Ascending aorta (tissue), 2 donors: ENCODE measurements at regions not wholly inside any gene's neighbourhood (a gene's known extent, or its start where the extent isn't known, plus 50 kb on each side); places are given as distances from the start of the nearest gene placed in this dataset.

Experiments used
- DNase-seq, 2 donors: peaks; one replicate each; pipeline ENCODE4 v3.0.0-alpha.2; 2019; ENCODE audit warnings: low spot score in 2 of 2
- H3K27ac ChIP-seq, 2 donors: fragments of 200-600 bp; sonication (generic); one replicate each; pipeline ENCODE4 v1.5.1; 2016 to 2017; ENCODE audit warnings: mild to moderate bottlenecking in 1 of 2
- H3K27me3 ChIP-seq: fragments of 200-600 bp; sonication (generic); one replicate; pipeline ENCODE4 v1.5.1; 2017
- H3K36me3 ChIP-seq, 2 donors: fragments of 200-600 bp; sonication (generic); one replicate each; pipeline ENCODE4 v1.5.1; 2016
- H3K4me1 ChIP-seq, 2 donors: fragments of 200-600 bp; sonication (generic); one replicate each; pipeline ENCODE4 v1.5.1; 2016 to 2017; ENCODE audit warnings: mild to moderate bottlenecking in 1 of 2
- H3K4me3 ChIP-seq, 2 donors: fragments of 200-600 bp; sonication (generic); one replicate each; pipeline ENCODE4 v1.5.1; 2016 to 2017; ENCODE audit warnings: mild to moderate bottlenecking in 1 of 2
- H3K9me3 ChIP-seq, 2 donors: fragments of 200-600 bp; sonication (generic); one replicate each; pipeline ENCODE4 v1.5.1; 2016
- CTCF ChIP-seq, 3 experiments: fragments of 200-600 bp in 2 of 3; fragments of 450-650 bp in 1 of 3; sonication (generic) in 2 of 3; IDR thresholded peaks; one replicate each; pipeline ENCODE4 v1.5.1; 2016 to 2019; ENCODE audit warnings: antibody characterized with exemption in 3 of 3, mild to moderate bottlenecking in 1 of 3, moderate library complexity in 1 of 3
- intact Hi-C: fragments of 100-400 bp; cut with DNase I; formaldehyde crosslinking; loops from one replicate; pipeline ENCODE4 v1.15.1; 2023

GRCh38 chr9:78786794-78787193, 489.9 kb downstream of the PSAT1 start:
- H3K4me1 ChIP-seq, result no peaks in the 10 kb centered on the region
- no peak for TF ChIP-seq CTCF (IDR thresholded peaks at IDR 0.05)
- no peaks in the 10 kb centered on the region for H3K9me3 ChIP-seq
- no peaks in the 10 kb centered on the region for H3K27me3 ChIP-seq
- H3K36me3 ChIP-seq, result no peaks in the 10 kb centered on the region
- no peak overlapping the region for H3K4me3 ChIP-seq
- DNase-seq, result no peak
- no peak overlapping the region for H3K27ac ChIP-seq
- intact Hi-C loops, result no loop called here

- intact Hi-C loops, result no loop called here
- no peaks in the 10 kb centered on the region for H3K9me3 ChIP-seq
- no peaks in the 10 kb centered on the region for H3K27me3 ChIP-seq
- H3K36me3 ChIP-seq, result no peaks in the 10 kb centered on the region
- no peak overlapping the region for H3K27ac ChIP-seq
- no peak for DNase-seq
- H3K4me3 ChIP-seq, result no peak overlapping the region
- TF ChIP-seq CTCF (IDR thresholded peaks at IDR 0.05), result no peak
- H3K4me1 ChIP-seq, result no peaks in the 10 kb centered on the region
These were observed 491.2 kb downstream of the PSAT1 start for GRCh38 chr9:78788101-78788500.

GRCh38 chr9:78791779-78792178, 494.9 kb downstream of the PSAT1 start:
- no peak for DNase-seq
- Histone ChIP-seq H3K27me3 (no peaks in the 10 kb centered on the region), H3K27ac (no peak overlapping the region), H3K36me3 (no peaks in the 10 kb centered on the region), H3K4me3 (no peak overlapping the region), H3K9me3 (no peaks in the 10 kb centered on the region), H3K4me1 (no peaks in the 10 kb centered on the region)
- intact Hi-C loops, result no loop called here
- TF ChIP-seq CTCF (IDR thresholded peaks at IDR 0.05), result no peak

- DNase-seq, result no peak
- no peak overlapping the region for H3K4me3 ChIP-seq
- H3K9me3 ChIP-seq, result no peaks in the 10 kb centered on the region
- no peaks in the 10 kb centered on the region for H3K27me3 ChIP-seq
- H3K27ac ChIP-seq, result no peak overlapping the region
- H3K36me3 ChIP-seq, result no peaks in the 10 kb centered on the region
- H3K4me1 ChIP-seq, result no peaks in the 10 kb centered on the region
- TF ChIP-seq CTCF (IDR thresholded peaks at IDR 0.05), result no peak
- intact Hi-C loops, result no loop called here
These were observed 495.8 kb downstream of the PSAT1 start for GRCh38 chr9:78792745-78793144.

GRCh38 chr9:78805771-78806170, 508.8 kb downstream of the PSAT1 start:
- no peak for DNase-seq
- Histone ChIP-seq H3K4me1 (no peaks in the 10 kb centered on the region), H3K27me3 (no peaks in the 10 kb centered on the region), H3K27ac (no peak overlapping the region), H3K36me3 (no peaks in the 10 kb centered on the region), H3K4me3 (no peak overlapping the region), H3K9me3 (no peaks in the 10 kb centered on the region)
- intact Hi-C loops, result no loop called here
- TF ChIP-seq CTCF (IDR thresholded peaks at IDR 0.05), result no peak

- TF ChIP-seq CTCF (IDR thresholded peaks at IDR 0.05), result no peak
- Histone ChIP-seq H3K9me3 (no peaks in the 10 kb centered on the region), H3K27me3 (no peaks in the 10 kb centered on the region), H3K27ac (no peak overlapping the region), H3K4me3 (no peak overlapping the region), H3K36me3 (no peaks in the 10 kb centered on the region), H3K4me1 (no peaks in the 10 kb centered on the region)
- intact Hi-C loops, result no loop called here
- DNase-seq, result no peak
These were observed 509.7 kb downstream of the PSAT1 start for GRCh38 chr9:78806492-78807160.
